Psoas muscle (tissue), 7 donors: ENCODE measurements at regions not wholly inside any gene's neighbourhood (a gene's known extent, or its start where the extent isn't known, plus 50 kb on each side); places are given as distances from the start of the nearest gene placed in this dataset.

ENCODE experiments used
- ATAC-seq, 4 donors: fragments of 200-7000 bp; cut with Tn5 transposase; one replicate each; pipeline ENCODE4 v1.9.1; 2020; ENCODE audit warnings: moderate library complexity in 3 of 4, mild to moderate bottlenecking in 2 of 4
- DNase-seq, 2 donors: peaks; one replicate each; pipeline ENCODE4 v3.0.0-alpha.2; 2020
- H3K27ac ChIP-seq: fragments of 200-600 bp; one replicate; pipeline ENCODE4 v1.8.0; 2022
- H3K27me3 ChIP-seq, 3 donors: fragments of 200-600 bp in 1 of 3; one replicate each; pipeline versions ENCODE4 v1.6.1 to v1.8.0; 2013 to 2022; ENCODE audit warnings: low read length in 2 of 3, mild to moderate bottlenecking in 2 of 3, moderate library complexity in 1 of 3; ENCODE audit not compliant: insufficient read depth in 3 of 3
- H3K36me3 ChIP-seq, 2 donors: fragments of 200-600 bp in 1 of 2; one replicate each; pipeline versions ENCODE4 v1.6.1 to v1.8.0; 2013 to 2022; ENCODE audit warnings: low read depth in 1 of 2, mild to moderate bottlenecking in 1 of 2, moderate library complexity in 1 of 2; ENCODE audit not compliant: insufficient read depth in 1 of 2
- H3K4me1 ChIP-seq: fragments of 200-600 bp; one replicate; pipeline ENCODE4 v1.8.0; 2022
- H3K4me3 ChIP-seq: fragments of 200-600 bp; one replicate; pipeline ENCODE4 v1.8.0; 2022; ENCODE audit warnings: mild to moderate bottlenecking
- H3K9me3 ChIP-seq: fragments of 200-600 bp; one replicate; pipeline ENCODE4 v1.8.0; 2022
- WGBS, 3 donors: extraction: QIAGEN DNeasy Blood & Tissue Kit; methylation state at CpG; one replicate each; pipeline versions ENCODE4 v1.1.6 to v1.1.7; 2013; 5-methylcytosine and 5-hydroxymethylcytosine counted together
- intact Hi-C, 2 donors: fragments of 100-400 bp; cut with DNase I; formaldehyde crosslinking; loops; one replicate each; pipeline versions ENCODE4 v1.11.0 to v1.14.2; 2022
- TF ChIP-seq, protein P1 (sequence below): fragments of 200-600 bp; IDR thresholded peaks from one replicate; pipeline ENCODE4 v1.8.0; 2022; ENCODE audit warnings: antibody characterized with exemption
- donor health status: healthy with polysubstance abuse.
- donor health status: DM: no; HTN: no; CAD: no; lungs with moderate emphysema.
- donor health status: Bipolar disorder and iron deficiency.
- donor health status: healthy.
- donor health status: DM: yes; HTN: yes; CAD: no.
- donor health status: DM: no; HTN: no; CAD: no.
- donor health status: DM: yes; HTN: yes; CAD: no.

DNA sequence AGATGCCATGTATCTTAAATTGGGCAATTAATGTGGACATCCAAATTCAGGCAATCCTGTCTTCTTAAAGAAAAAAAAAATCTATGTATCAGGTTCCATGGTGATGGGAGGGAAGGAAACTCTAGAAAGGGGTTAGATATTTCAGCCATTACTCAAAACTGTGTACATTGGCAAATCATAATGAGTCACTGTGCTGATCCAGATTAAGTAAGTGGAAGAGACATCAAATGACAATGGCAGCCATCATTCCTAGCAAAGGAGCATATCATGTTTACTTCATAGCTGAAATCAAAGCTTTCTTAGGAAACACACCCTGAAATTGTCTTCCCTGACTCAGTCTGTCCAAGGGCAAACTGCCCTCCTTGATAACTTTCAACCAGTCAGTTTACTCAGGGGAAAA lies 713.3 kb upstream of the GBE1 start:
- DNase-seq, result no peak
- TF ChIP-seq, protein P1, sequence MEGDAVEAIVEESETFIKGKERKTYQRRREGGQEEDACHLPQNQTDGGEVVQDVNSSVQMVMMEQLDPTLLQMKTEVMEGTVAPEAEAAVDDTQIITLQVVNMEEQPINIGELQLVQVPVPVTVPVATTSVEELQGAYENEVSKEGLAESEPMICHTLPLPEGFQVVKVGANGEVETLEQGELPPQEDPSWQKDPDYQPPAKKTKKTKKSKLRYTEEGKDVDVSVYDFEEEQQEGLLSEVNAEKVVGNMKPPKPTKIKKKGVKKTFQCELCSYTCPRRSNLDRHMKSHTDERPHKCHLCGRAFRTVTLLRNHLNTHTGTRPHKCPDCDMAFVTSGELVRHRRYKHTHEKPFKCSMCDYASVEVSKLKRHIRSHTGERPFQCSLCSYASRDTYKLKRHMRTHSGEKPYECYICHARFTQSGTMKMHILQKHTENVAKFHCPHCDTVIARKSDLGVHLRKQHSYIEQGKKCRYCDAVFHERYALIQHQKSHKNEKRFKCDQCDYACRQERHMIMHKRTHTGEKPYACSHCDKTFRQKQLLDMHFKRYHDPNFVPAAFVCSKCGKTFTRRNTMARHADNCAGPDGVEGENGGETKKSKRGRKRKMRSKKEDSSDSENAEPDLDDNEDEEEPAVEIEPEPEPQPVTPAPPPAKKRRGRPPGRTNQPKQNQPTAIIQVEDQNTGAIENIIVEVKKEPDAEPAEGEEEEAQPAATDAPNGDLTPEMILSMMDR, result no peak
- no peak overlapping the region for H3K27ac ChIP-seq
- intact Hi-C loops, result no loop called here
- H3K9me3 ChIP-seq, result no peaks in the 10 kb centered on the region
- ATAC-seq, result no peak
- H3K4me3 ChIP-seq, result no peak overlapping the region
- H3K4me1 ChIP-seq, result no peaks in the 10 kb centered on the region
- no peaks in the 10 kb centered on the region for H3K27me3 ChIP-seq
- H3K36me3 ChIP-seq, result no peaks in the 10 kb centered on the region

DNA sequence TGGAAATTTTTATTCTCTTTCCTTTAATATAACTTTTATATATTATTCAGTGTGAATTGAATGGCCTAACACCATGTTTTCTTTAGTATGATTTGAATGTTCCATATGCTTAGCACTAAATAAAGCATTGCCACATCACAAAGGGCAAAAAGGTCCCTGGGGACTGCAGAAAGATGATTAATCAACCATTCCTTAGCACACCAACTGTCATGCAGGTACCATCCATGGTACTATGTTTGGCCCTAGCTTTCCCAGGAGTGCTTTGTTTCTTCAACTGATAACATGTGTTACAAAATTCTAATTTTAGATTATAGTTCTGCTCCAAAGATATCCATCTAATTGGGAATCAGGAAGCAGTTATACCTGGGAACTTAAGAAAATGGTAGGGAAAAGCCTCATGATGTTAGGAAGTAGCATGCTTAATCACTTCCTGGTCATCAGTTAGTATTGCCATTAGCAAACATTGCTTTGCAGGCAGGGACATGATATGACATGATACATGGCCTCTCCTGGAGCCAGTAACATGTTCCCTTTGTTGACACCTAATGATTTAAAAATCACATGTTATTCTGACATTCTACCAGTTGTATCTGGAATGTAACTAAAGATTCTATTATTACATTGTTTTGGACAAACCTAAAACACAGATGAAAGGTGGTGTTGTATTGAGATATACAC lies 712.6 kb upstream of the GBE1 start:
- no peaks in the 10 kb centered on the region for H3K27me3 ChIP-seq
- no peaks in the 10 kb centered on the region for H3K4me1 ChIP-seq
- no peak for ATAC-seq
- no peak overlapping the region for H3K27ac ChIP-seq
- H3K4me3 ChIP-seq, result no peak overlapping the region
- TF ChIP-seq, protein P1, result no peak
- no peaks in the 10 kb centered on the region for H3K36me3 ChIP-seq
- no peak for DNase-seq
- intact Hi-C loops, result no loop called here
- H3K9me3 ChIP-seq, result no peaks in the 10 kb centered on the region

DNA sequence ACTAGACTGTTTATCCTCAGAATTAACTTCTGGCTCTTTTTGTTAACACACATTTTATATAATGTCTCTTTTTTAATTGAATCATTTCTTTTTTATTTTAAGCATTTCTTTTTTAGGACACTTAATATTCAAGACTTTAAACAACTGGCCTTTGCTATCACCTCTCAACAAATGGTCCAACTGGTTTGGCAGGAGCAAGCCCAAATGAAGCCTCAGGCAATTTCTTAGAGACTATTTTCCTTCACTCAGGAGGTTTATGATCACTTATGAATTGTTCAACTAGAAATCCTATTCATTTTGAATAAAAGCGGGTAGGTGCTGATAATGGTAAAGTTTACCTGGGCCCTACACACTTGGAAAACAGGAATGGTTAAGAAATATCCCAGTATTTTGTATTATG lies 705.6 kb upstream of the GBE1 start:
- Histone ChIP-seq H3K27ac (no peak overlapping the region), H3K27me3 (no peaks in the 10 kb centered on the region), H3K4me1 (no peaks in the 10 kb centered on the region), H3K4me3 (no peak overlapping the region), H3K9me3 (no peaks in the 10 kb centered on the region), H3K36me3 (no peaks in the 10 kb centered on the region)
- TF ChIP-seq, protein P1, result no peak
- ATAC-seq (no peak), DNase-seq (no peak)
- intact Hi-C loops, result no loop called here
- WGBS, 3 donors, result 90 to 97% (median 97%) methylated on average over 1 of the region's 1 CpG

DNA sequence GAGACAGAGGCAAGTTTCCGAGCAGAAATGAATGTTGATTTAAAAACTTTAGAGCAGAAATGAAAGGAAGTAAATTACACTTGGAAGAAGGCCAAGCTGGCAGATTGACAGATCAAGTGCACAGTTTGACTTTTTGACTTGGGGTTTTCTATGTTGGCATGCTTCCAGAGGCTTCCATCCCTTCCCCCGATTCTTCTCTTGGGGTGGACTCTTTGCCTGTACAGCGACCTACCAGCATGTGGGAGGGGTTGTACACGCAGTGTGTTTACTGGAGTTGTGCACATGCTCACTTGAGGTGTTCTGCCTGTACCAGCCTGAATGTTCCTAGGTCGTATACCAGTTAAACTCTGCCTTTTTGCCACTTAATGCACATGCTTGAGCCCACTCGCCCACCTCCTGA lies 701.5 kb upstream of the GBE1 start:
- intact Hi-C loops, result no loop called here
- no peak overlapping the region for H3K4me3 ChIP-seq
- H3K4me1 ChIP-seq, result no peaks in the 10 kb centered on the region
- ATAC-seq, result no peak
- H3K27ac ChIP-seq, result no peak overlapping the region
- no peaks in the 10 kb centered on the region for H3K27me3 ChIP-seq
- TF ChIP-seq, protein P1, result no peak
- no peaks in the 10 kb centered on the region for H3K36me3 ChIP-seq
- no peak for DNase-seq
- 46 to 53% (median 46%) methylated on average over 6 of the region's 6 CpGs for WGBS, 3 donors
- H3K9me3 ChIP-seq, result no peaks in the 10 kb centered on the region
